ENCODE measurements at regions not wholly inside any gene's neighbourhood (a gene's known extent, or its start where the extent isn't known, plus 50 kb on each side); places are given as distances from the start of the nearest gene placed in this dataset.
"Not testable (repeated sequence)": the region's sequence is repeated elsewhere in the genome, so short reads cannot be mapped to it uniquely, and the experiment has no call there.

DNA sequence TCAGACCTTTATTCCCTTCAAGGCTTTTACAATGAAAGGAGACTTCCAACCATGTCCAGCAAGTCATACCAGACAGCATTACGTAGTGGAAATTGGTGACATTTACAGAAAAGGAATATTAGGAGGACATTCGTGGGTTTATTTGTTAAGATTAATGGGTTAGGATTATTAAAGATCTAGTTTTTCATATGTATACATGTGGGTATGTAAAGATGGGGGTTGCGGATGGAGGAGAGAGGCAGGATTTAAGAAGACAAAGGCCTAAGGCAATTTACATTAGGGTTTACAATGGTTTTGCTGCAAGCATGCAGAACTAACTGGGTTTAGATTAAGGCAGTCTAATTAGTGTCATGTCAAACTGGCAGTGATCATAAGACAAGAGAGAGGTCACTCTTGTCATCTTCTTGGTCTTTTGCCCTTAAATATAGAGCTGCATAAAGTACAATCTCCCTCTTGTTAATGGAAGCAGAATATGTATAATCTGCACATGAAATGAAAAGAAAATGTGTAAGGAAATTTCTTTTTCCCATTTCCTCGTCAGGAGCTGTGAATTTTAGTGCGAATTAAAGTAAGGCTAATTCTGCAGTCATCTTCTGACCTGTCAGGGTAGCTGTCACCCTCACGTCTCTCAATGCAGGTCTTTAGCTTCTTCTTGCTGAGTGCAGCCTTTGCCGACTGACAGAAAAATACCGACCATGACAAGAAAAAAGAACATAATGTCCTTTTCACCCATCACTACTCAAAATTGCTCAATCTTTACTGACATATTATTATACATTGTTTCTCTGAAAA, 258.9 kb upstream of the MEIS2 start:
- Mint-ChIP-seq H3K9me3 (peaks cover 10% of the 10 kb centered on the region), H3K4me3 (no peak overlapping the region), H3K27ac (no peak overlapping the region), H3K36me3 (no peaks in the 10 kb centered on the region), H3K4me1 (no peaks in the 10 kb centered on the region)
- DNase-seq (ENCODE audit: low spot score in 2 of 2) = no peak
- no peak for ATAC-seq

DNA sequence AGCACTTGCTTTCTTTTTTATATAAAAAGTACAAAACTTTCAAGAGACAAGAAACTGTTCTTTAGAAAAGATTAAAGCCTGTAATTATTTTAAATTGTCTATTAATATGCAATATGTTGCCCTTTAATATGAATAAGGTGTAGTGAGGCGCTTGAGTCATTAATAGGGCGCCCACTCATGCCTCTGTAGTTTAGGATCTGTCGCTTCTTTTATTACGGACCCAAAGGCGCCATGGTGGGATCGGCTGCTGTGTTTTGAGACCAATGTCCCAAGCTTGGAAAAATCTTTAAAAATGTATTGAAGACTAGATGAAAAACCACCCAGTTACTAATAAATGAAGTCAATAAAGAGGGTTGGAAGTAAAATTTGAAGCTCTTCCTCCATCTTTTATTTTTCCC, 259.5 kb upstream of the MEIS2 start:
- H3K9me3 Mint-ChIP-seq = peaks cover 10% of the 10 kb centered on the region
- DNase-seq (ENCODE audit: low spot score in 2 of 2) (no peak), ATAC-seq (no peak)
- no peaks in the 10 kb centered on the region for H3K4me1 Mint-ChIP-seq
- no peak overlapping the region for H3K4me3 Mint-ChIP-seq
- no peaks in the 10 kb centered on the region for H3K36me3 Mint-ChIP-seq
- H3K27ac Mint-ChIP-seq = no peak overlapping the region

DNA sequence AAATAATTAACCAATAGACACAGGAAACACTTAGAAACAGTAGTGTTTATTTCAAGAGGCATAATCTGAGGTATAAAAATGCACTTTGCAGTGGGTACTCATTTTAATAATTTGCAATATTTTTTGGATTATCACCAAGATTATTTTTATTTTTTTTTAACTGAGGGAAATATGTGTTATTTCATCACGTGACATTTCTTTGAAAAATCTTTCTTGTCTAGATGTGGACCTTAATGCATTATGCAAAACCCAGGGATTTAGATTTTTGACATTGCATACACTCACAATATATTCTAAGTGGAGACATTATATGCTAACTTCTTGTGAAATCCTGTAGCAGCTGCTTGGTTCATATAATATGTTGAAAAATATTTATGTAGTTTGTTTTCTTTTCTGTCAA, 260.4 kb upstream of the MEIS2 start:
- ATAC-seq = no peak
- Mint-ChIP-seq H3K4me1 (no peaks in the 10 kb centered on the region), H3K4me3 (no peak overlapping the region), H3K27ac (no peak overlapping the region), H3K9me3 (peaks cover 7% of the 10 kb centered on the region), H3K36me3 (no peaks in the 10 kb centered on the region)
- no peak for DNase-seq (ENCODE audit: low spot score in 2 of 2)

DNA sequence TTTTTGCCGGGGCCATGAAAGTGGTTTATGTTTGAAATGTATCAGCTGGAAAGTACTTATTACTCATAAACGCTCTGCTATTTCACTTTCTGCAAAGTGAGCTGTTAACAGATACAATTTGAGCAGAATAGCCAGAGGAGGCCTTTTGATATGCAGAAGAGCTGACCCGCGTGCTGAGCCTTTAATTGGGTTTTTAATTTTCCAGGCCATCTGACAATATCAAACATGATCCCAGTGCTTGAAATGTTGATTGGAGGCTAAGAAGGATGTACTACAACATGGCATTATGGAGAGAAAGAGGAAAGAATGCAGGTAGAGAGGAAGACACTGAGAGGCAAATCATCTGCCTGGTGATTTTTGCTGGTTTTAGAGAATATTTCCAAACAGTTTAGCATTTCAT, 261.3 kb upstream of the MEIS2 start:
- H3K4me3 Mint-ChIP-seq = no peak overlapping the region
- no peak for ATAC-seq
- H3K9me3 Mint-ChIP-seq = peaks cover 6% of the 10 kb centered on the region
- no peak for DNase-seq (ENCODE audit: low spot score in 2 of 2)
- H3K4me1 Mint-ChIP-seq = no peaks in the 10 kb centered on the region
- H3K36me3 Mint-ChIP-seq = no peaks in the 10 kb centered on the region
- no peak overlapping the region for H3K27ac Mint-ChIP-seq

DNA sequence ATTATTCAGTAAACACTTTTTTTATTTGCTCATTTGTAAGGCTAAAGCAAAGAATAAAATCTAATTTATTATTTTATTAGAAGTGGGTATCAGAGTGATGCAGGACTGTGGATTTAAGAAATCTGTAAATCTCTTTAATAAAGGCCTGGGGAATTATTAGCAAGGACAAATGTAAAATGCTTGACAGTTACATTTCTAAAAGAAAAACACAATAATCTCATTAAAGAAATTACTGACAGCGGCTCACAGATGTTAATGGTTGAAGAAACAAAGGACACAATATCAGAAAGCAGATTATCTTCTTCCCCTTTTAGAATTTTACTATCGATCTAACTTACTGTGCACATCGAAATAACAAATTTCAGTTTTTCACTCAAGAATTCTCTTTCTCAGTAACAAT, 262.1 kb upstream of the MEIS2 start:
- Mint-ChIP-seq H3K27ac (no peak overlapping the region), H3K4me1 (no peaks in the 10 kb centered on the region), H3K9me3 (peaks cover 6% of the 10 kb centered on the region)

DNA sequence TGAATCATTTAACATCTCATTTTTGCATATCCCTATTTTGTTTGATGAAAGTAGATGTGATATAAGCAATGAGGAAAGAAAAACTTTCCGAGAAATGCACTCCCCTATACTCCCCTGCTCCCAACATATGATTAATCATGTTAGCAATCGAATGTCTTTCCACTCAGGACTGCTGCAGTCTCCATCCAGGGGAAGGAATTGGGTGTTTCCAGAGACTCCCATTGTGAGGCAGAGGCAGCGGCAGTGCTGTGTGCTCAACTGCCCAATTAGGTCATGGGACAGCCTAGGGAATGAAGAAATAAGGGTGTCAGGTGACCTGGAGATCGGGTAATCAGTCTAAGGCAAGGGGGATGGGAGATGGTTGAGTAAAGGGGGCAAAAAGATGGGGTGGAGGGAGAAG, 268.6 kb upstream of the MEIS2 start:
- H3K9me3 Mint-ChIP-seq = peaks cover 5% of the 10 kb centered on the region
- no peaks in the 10 kb centered on the region for H3K4me1 Mint-ChIP-seq
- no peak for ATAC-seq
- H3K27ac Mint-ChIP-seq = no peak overlapping the region
- no peaks in the 10 kb centered on the region for H3K36me3 Mint-ChIP-seq
- DNase-seq (ENCODE audit: low spot score in 2 of 2) = no peak
- H3K4me3 Mint-ChIP-seq = no peak overlapping the region

More for the DNA sequence above, 262.1 kb upstream of the MEIS2 start:
- DNase-seq (ENCODE audit: low spot score in 2 of 2) = no peak
- Mint-ChIP-seq H3K4me3 (no peak overlapping the region), H3K36me3 (no peaks in the 10 kb centered on the region)
- no peak for ATAC-seq

DNA sequence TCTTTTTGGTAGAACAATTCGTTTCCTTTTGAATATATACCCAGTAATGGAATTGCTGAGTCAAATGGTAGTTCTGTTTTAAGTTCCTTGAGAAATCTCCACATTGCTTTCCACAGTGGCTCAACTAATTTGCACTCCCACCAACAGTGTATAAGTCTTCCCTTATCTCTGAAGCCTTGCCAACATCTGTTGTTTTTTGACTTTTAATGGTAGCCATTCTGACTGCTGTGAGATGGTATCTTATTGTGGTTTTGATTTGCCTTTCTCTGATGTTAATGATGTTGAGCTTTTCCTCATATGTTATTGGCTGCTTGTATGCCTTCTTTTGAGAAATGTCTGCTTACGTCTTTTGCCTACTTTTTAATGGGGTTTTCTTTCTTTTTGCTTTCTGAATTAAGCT, 270.6 kb upstream of the MEIS2 start:
- Mint-ChIP-seq H3K4me3 (no peak overlapping the region), H3K9me3 (peaks cover 5% of the 10 kb centered on the region), H3K27ac (no peak overlapping the region), H3K4me1 (no peaks in the 10 kb centered on the region), H3K36me3 (no peaks in the 10 kb centered on the region)
- DNase-seq (ENCODE audit: low spot score in 2 of 2) = no peak
- no peak for ATAC-seq

DNA sequence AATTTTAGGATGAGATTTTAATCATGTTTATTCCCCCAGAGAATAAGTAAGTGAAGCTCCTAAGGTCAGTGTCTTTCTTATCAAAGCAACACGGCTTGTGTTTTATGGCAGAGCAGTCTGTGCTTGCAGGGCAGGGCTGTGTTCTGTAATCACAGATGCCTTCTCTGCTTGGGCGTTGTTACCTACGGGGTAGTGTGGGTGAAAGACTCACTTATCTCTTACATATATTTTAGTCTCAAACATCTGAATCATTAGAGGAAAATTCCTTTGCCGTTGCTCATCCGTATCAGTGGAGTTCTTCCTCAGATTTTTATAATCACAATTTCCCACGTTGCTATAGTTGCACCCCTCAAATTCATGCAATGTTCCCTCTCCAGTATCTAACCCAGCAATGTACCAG, 271.7 kb upstream of the MEIS2 start:
- H3K36me3 Mint-ChIP-seq = no peaks in the 10 kb centered on the region
- H3K27ac Mint-ChIP-seq = no peak overlapping the region

DNA sequence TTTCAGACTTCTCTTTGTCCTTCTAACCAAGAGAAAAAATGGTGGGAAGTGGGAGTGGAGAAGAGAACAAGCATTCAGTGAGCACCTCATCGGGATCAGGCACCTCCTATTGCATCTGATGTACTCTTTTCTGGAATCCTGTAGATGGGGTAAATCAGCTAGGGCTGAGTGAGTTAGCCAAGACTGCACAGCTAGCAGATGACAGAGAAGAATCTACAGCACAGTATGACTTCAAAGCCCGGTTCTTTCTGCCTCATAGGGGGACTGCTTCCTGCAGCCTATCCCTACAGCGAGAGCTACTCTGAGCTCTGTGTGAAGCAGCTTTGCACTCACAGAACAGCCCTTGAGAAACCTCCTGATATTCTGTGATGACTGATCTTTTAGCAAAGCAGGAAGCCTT, 275.2 kb upstream of the MEIS2 start:
- peaks cover 14% of the 10 kb centered on the region for H3K9me3 Mint-ChIP-seq
- no peaks in the 10 kb centered on the region for H3K36me3 Mint-ChIP-seq
- no peak overlapping the region for H3K4me3 Mint-ChIP-seq
- no peak overlapping the region for H3K27ac Mint-ChIP-seq
- no peaks in the 10 kb centered on the region for H3K4me1 Mint-ChIP-seq
- DNase-seq (ENCODE audit: low spot score in 2 of 2) (no peak), ATAC-seq (no peak)

More for the DNA sequence above, 271.7 kb upstream of the MEIS2 start:
- no peaks in the 10 kb centered on the region for H3K4me1 Mint-ChIP-seq
- H3K4me3 Mint-ChIP-seq = no peak overlapping the region
- ATAC-seq (no peak), DNase-seq (ENCODE audit: low spot score in 2 of 2) (no peak)
- H3K9me3 Mint-ChIP-seq = peaks cover 8% of the 10 kb centered on the region

DNA sequence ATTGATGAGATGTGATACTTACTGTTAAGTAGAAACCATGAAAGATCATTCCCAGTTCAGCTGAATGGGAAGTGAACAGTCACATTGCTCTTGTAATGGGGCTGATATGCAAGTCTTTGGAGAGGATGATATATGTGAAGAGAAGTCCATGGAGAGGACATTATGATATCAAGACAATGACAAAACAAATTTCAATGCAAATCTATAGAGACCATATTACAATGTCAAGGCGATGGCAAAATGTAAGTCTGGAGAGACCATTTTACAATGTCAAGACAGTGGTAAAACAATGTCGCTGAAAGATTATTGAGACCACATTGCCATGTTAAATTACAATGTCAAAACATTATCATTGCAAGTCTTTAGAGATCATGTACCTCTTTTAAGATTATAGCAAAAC, 277.1 kb upstream of the MEIS2 start:
- H3K9me3 Mint-ChIP-seq = peaks cover 15% of the 10 kb centered on the region
- no peaks in the 10 kb centered on the region for H3K4me1 Mint-ChIP-seq
- no peak overlapping the region for H3K27ac Mint-ChIP-seq
- DNase-seq (ENCODE audit: low spot score in 2 of 2) (no peak), ATAC-seq (no peak)
- no peaks in the 10 kb centered on the region for H3K36me3 Mint-ChIP-seq
- no peak overlapping the region for H3K4me3 Mint-ChIP-seq

DNA sequence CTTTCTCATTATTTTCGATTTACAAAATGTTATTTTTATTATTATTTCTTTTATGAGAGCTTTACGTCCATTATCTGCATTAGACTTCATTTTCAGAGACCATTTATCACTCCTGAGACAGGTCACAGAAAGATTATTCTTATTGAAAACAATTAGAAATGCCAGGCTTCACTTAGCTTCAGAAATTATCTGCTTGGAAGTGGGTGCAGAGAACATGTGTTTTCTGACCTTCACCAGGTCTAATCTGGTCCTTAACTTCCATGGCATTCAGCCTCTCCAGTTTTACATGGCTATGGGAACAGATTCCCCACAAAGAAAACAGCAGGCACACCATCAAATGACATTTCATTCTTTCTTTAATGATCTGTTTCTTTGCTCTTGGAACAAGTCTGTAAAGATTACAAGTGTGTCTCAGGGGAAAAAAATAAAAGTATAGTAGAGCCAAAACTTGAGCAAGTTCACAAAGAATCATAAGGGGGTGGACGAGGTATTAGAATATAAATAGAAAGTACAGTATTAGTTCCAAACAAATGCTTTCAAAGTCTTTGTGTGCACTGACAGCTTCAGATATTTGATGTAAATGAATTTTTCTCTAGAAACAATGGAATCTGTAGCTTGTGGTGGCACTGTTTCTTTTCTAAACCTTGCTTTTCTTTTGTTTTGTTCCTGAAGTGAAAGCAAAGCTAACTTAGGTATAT, 294.2 kb upstream of the MEIS2 start:
- ATAC-seq (no peak), DNase-seq (ENCODE audit: low spot score in 2 of 2) (no peak)
- no peak overlapping the region for H3K27ac Mint-ChIP-seq
- H3K4me3 Mint-ChIP-seq = no peak overlapping the region
- no peaks in the 10 kb centered on the region for H3K36me3 Mint-ChIP-seq
- H3K4me1 Mint-ChIP-seq = no peaks in the 10 kb centered on the region
- peaks cover 20% of the 10 kb centered on the region for H3K9me3 Mint-ChIP-seq

DNA sequence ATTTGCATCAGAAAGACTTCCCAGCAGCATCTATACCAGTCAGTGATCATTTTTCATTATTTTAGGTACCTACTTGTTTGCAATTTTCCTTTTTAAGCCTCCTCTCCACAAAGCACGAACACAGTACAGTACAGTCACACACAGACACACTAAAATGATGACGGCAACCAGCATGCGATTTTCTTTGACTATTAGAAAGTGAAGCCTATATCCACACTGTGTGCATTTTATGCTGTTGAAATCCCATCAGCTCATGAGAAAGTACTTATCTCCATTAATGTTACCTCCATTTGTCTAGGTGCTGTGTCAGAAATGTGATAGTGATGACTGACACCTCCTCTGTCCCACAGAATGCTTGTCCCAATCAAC, 294.7 kb upstream of the MEIS2 start:
- H3K4me3 Mint-ChIP-seq = no peak overlapping the region
- H3K36me3 Mint-ChIP-seq = no peaks in the 10 kb centered on the region
- no peak for DNase-seq (ENCODE audit: low spot score in 2 of 2)
- ATAC-seq = no peak
- H3K9me3 Mint-ChIP-seq = peaks cover 18% of the 10 kb centered on the region
- H3K27ac Mint-ChIP-seq = no peak overlapping the region
- no peaks in the 10 kb centered on the region for H3K4me1 Mint-ChIP-seq

DNA sequence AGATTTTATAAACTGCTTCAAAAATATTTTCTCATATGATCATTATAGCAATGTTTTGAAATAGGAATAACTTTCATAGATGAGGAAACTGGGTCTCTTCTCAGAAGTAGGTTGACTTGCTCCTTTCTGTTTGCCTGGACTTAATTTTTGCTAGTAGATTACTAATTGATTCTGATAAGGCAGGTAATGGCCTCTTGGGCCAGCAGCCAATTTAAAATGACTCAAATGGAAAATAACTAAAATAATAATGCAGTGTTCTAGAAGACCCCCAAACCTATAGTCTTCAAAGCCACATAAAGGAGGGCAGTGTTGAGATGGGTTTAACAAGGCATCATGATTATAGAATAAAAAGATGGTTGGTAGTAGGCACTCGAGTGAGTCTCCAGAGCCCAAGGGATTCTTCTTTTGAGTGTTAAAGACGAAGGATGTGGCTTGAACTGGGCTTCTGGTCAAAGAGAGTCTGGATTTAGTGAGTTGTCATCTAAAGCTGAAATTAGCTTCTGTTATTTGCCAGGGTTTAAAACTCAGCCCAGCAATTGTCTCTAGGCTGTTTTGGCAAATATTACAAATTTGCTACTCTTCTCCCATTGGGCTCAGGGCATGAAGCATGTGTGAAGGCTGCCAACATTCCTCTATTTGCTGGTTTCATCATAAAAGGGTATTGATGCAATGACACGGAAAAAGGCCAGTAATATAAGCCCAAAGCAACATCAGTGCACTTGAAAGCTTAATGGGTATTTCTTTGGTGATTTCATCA, 297.1 kb upstream of the MEIS2 start:
- H3K36me3 Mint-ChIP-seq = no peaks in the 10 kb centered on the region
- ATAC-seq (no peak), DNase-seq (ENCODE audit: low spot score in 2 of 2) (no peak)
- no peak overlapping the region for H3K27ac Mint-ChIP-seq
- peaks cover 14% of the 10 kb centered on the region for H3K9me3 Mint-ChIP-seq
- no peak overlapping the region for H3K4me3 Mint-ChIP-seq
- no peaks in the 10 kb centered on the region for H3K4me1 Mint-ChIP-seq

DNA sequence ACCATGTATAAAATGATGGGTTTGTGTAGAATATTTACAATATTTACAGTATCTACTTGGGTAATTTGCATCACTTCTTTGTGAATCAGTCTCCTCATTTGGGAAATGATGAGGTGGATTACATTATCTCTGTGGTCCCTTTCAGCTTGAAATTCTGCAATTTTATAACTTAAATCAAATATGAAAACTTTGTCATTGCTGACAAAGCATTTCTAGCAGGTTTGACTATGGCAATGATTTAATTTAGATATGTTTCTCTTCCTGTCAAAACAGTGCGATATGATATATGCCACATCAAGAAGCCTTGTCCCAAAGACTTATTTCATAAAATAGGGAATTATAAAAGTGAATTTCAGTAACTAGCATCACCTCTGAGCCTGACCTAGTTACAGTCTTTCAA, 315.8 kb upstream of the MEIS2 start:
- DNase-seq (ENCODE audit: low spot score in 2 of 2) = no peak
- Mint-ChIP-seq H3K36me3 (no peaks in the 10 kb centered on the region), H3K4me1 (no peaks in the 10 kb centered on the region), H3K27ac (no peak overlapping the region), H3K4me3 (no peak overlapping the region), H3K9me3 (peaks cover 2% of the 10 kb centered on the region)
- ATAC-seq = no peak

DNA sequence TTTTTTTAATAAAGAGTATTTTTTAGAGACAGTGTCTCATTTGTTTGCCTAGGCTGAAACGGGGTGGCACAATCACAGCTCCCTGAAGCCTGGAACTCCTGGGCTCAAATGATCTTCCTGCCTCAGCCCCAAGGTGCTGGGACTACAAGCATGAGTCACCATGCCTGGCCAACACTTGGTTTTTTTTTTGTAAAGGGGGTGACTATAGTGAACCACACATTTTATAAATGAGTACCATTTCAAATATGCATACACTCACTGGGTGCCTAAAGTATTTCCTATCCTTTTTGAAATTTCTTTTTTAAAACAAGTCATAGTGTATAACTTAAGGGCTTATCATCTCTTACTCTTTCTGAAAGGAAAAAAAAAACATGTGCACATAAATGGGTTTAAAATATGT, 325.2 kb upstream of the MEIS2 start:
- Mint-ChIP-seq H3K4me1 (no peaks in the 10 kb centered on the region), H3K36me3 (no peaks in the 10 kb centered on the region), H3K27ac (no peak overlapping the region), H3K4me3 (no peak overlapping the region), H3K9me3 (no peaks in the 10 kb centered on the region)
- no peak for DNase-seq (ENCODE audit: low spot score in 2 of 2)
- ATAC-seq = no peak

DNA sequence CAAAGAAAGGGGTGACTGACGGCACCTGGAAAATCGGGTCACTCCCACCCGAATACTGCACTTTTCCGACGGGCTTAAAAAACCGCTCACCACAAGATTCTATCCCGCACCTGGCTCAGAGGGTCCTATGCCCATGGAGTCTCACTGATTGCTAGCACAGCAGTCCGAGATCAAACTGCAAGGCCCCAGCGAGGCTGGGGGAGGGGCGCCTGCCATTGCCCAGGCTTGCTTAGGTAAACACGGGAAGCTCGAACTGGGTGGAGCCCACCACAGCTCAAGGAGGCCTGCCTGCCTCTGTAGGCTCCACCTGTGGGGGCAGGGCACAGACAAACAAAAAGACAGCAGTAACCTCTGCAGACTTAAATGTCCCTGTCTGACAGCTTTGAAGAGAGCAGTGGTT, 327.0 kb upstream of the MEIS2 start:
- not testable (repeated sequence) for ATAC-seq; H3K4me3 Mint-ChIP-seq; H3K4me1 Mint-ChIP-seq; H3K9me3 Mint-ChIP-seq; DNase-seq (ENCODE audit: low spot score in 2 of 2); H3K27ac Mint-ChIP-seq; H3K36me3 Mint-ChIP-seq

Measured in stimulated activated effector memory CD8-positive, alpha-beta T cell treated with anti-CD3 and anti-CD28 coated beads, Interleukin-12 subunit alpha, Interleukin-12 subunit beta, amount 100 ng/mL, for 72 hours (primary cell).